ENCODE measurements at regions not wholly inside any gene's neighbourhood (a gene's known extent, or its start where the extent isn't known, plus 50 kb on each side); places are given as distances from the start of the nearest gene placed in this dataset.

DNA sequence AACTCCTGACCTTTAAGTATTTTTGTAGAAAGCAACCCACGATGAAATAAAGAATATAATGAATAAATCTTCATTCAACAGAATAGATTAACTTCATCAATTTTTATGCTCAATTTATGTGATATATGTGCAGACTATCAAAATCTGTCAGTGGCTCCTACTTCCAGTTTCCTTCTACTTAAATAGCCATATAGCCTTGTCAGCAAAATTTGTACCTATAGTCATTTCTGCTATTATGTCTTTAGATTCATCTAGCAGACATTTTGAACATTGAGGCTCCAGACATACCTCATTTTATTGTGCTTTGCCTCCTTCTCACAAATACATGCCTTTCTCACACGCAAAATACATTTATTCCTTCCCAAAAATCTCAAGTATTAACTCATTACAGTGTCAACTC is 971.7 kb downstream of the FAM133A start:
- Histone ChIP-seq H3K9ac (replicated peaks in 1 of 4; ENCODE audit: extremely low read depth in 1 of 4, low read depth in 3 of 4, low read length in 3 of 4) (no peak overlapping the region), H3K4me2 (ENCODE audit: insufficient read depth in 1 of 2, low read depth in 2 of 2, low read length in 2 of 2) (no peak overlapping the region), H3K18ac (ENCODE audit: extremely low read depth, low read length) (no peak overlapping the region), H3K23ac (ENCODE audit: insufficient read length) (no peak overlapping the region), H4K8ac (ENCODE audit: extremely low read depth, insufficient read depth, low read length) (no peak overlapping the region), H3K27me3 (replicated peaks in 1 of 4; ENCODE audit: control insufficient read depth in 3 of 4, extremely low read depth in 1 of 4, insufficient read depth in 3 of 4, low read length in 3 of 4) (no peaks in the 10 kb centered on the region), H4K91ac (replicated peaks; ENCODE audit: insufficient read length, low read length) (no peak overlapping the region), H2BK20ac (ENCODE audit: low read length) (no peak overlapping the region), H2BK5ac (ENCODE audit: low read depth, low read length) (no peak overlapping the region), H2BK120ac (replicated peaks; ENCODE audit: low read depth, low read length) (no peak overlapping the region), H3K4ac (replicated peaks; ENCODE audit: insufficient read length, low read depth, low read length) (no peak overlapping the region), H3K4me3 (ENCODE audit: extremely low read depth in 1 of 4, insufficient read depth in 2 of 4, low read depth in 3 of 4, low read length in 4 of 4) (no peak overlapping the region), H3K36me3 (ENCODE audit: control insufficient read depth in 2 of 4, insufficient read depth in 4 of 4, low read length in 3 of 4) (peaks cover 0 to 5% (median 0%) of the 10 kb centered on the region in 4 experiments; a peak in 1 of 8 replicates), H4K5ac (ENCODE audit: insufficient read length, low read depth, low read length) (no peak overlapping the region), H4K20me1 (replicated peaks in 1 of 2; ENCODE audit: control insufficient read depth in 1 of 2, insufficient read depth in 2 of 2, low read length in 2 of 2) (no peaks in the 10 kb centered on the region), H2BK15ac (ENCODE audit: low read length) (no peak overlapping the region), H3K9me3 (ENCODE audit: insufficient read depth in 2 of 2, low read depth in 1 of 2, low read length in 1 of 2) (no peaks in the 10 kb centered on the region), H3K23me2 (ENCODE audit: low read depth, low read length) (no peaks in the 10 kb centered on the region), H2BK12ac (ENCODE audit: low read depth, low read length) (no peak overlapping the region), H3K27ac (ENCODE audit: low read depth, low read length) (no peak overlapping the region), H3K79me2 (ENCODE audit: control insufficient read depth in 1 of 2, insufficient read depth in 2 of 2, low read length in 2 of 2) (no peaks in the 10 kb centered on the region), H2AFZ (ENCODE audit: low read length) (no peak overlapping the region), H3K56ac (replicated peaks; ENCODE audit: insufficient read length, low read depth, low read length) (no peak overlapping the region), H3K4me1 (replicated peaks in 1 of 4; ENCODE audit: control insufficient read depth in 3 of 4, insufficient read depth in 4 of 4, low read length in 3 of 4) (no peaks in the 10 kb centered on the region), H3K14ac (ENCODE audit: insufficient read length) (no peak overlapping the region), H3K79me1 (ENCODE audit: low read depth, low read length) (no peaks in the 10 kb centered on the region), H2AK5ac (ENCODE audit: low read depth, low read length) (no peak overlapping the region)
- no peak for FAIRE-seq
- ChIA-PET CTCF (ENCODE audit: partially characterized antibody) (no interaction called here), POLR2A (ENCODE audit: partially characterized antibody) (no interaction called here)
- no peak for DNase-seq (ENCODE audit: low read depth in 1 of 2, low spot score in 2 of 2)
- TF ChIP-seq TCF12 (IDR thresholded peaks at IDR 0.05; ENCODE audit: low read depth, low read length), result no peak
- no peak for TF ChIP-seq RNF2 (IDR thresholded peaks at IDR 0.05; ENCODE audit: borderline replicate concordance, low read depth, low read length, missing control alignments, poor library complexity, severe bottlenecking)
- peak; percentile 56; the same call in 1 of the 2 replicates for TF ChIP-seq MAFK (IDR thresholded peaks at IDR 0.05; ENCODE audit: low read depth, low read length)
- TF ChIP-seq KDM4A (IDR thresholded peaks at IDR 0.05; ENCODE audit: low read depth, low read length, severe bottlenecking), result no peak
- WGBS, 2 experiments (ENCODE audit: extremely low coverage in 1 of 2, insufficient coverage in 1 of 2, insufficient read length in 1 of 2, insufficient replicate concordance in 2 of 2, low coverage in 1 of 2, low lambda C conversion rate in 2 of 2, missing lambda C conversion rate in 1 of 2), result 94 to 100% methylated on average over 1 to 2 of the region's 2 CpGs

Measured in H1 (cell line).